ENCODE measurements at regions not wholly inside any gene's neighbourhood (a gene's known extent, or its start where the extent isn't known, plus 50 kb on each side); places are given as distances from the start of the nearest gene placed in this dataset.

- no peak overlapping the region for H3K9ac ChIP-seq (ENCODE audit: low read depth, low read length)
- no peaks in the 10 kb centered on the region for H3K79me1 ChIP-seq (ENCODE audit: low read depth in 1 of 2, low read length in 2 of 2)
- CTCF ChIA-PET: no interaction called here
- DNase-seq (no peak), ATAC-seq (ENCODE audit: low read depth) (no peak)
- H2AK9ac ChIP-seq (replicated peaks; ENCODE audit: low read depth, low read length, poor library complexity): no peak overlapping the region
- no peaks in the 10 kb centered on the region for H3K36me3 ChIP-seq (ENCODE audit: control insufficient read depth, insufficient read depth, low read length)
- peaks cover 7% of the 10 kb centered on the region for H3K9me3 ChIP-seq (ENCODE audit: control insufficient read depth, insufficient read depth, low read length)
- BruUV-seq (replicated peaks): no TSS peak
- H3K27me3 ChIP-seq (ENCODE audit: control insufficient read depth, insufficient read depth, low read length): peaks cover 43% of the 10 kb centered on the region
- POLR2A ChIA-PET (ENCODE audit: unreplicated experiment): no interaction called here
- no peak overlapping the region for H3K4me2 ChIP-seq (ENCODE audit: low read depth, low read length)
- no peak overlapping the region for H3K23ac ChIP-seq (ENCODE audit: low read depth, low read length)
- intact Hi-C loops (cut with micrococcal nuclease): no loop called here
- no peak overlapping the region for H2BK15ac ChIP-seq (ENCODE audit: low read depth, low read length)
- no peak overlapping the region for H3K18ac ChIP-seq (ENCODE audit: low read depth, low read length)
- WGBS, 2 experiments (ENCODE audit: extremely low coverage in 2 of 2, insufficient read length in 1 of 2): 80% methylated on average over 1 of the region's 5 CpGs; no CpG with 5 or more reads in 1 of the 2 experiments
- no peak overlapping the region for H4K91ac ChIP-seq (ENCODE audit: insufficient read depth, low read depth, low read length)
- no peak overlapping the region for H3K4me3 ChIP-seq (ENCODE audit: insufficient read depth, low read depth, low read length)
- no peaks in the 10 kb centered on the region for H4K20me1 ChIP-seq (ENCODE audit: insufficient read depth, low read length)
- no peak overlapping the region for H4K5ac ChIP-seq (ENCODE audit: low read depth, low read length)
- H3K4ac ChIP-seq (ENCODE audit: low read depth, low read length): no peak overlapping the region
- no peak overlapping the region for H2BK20ac ChIP-seq (ENCODE audit: low read depth, low read length)
- TF ChIP-seq USF2 (IDR thresholded peaks at IDR 0.05; ENCODE audit: low read depth, low read length) (no peak), MAFK (IDR thresholded peaks at IDR 0.05; ENCODE audit: low read depth, low read length) (no peak), NFE2L2 (IDR thresholded peaks at IDR 0.05; ENCODE audit: low read depth, low read length) (no peak), ELK1 (IDR thresholded peaks at IDR 0.05; ENCODE audit: borderline replicate concordance, low read depth, low read length) (no peak), MAZ (IDR thresholded peaks at IDR 0.05; ENCODE audit: borderline replicate concordance, low read depth, low read length) (no peak), FOS (IDR thresholded peaks at IDR 0.05; ENCODE audit: low read depth, low read length) (no peak), MXI1 (IDR thresholded peaks at IDR 0.05; ENCODE audit: borderline replicate concordance, low read depth, low read length) (no peak), CEBPB (IDR thresholded peaks at IDR 0.05; ENCODE audit: low read depth, low read length) (no peak), RFX5 (IDR thresholded peaks at IDR 0.05; ENCODE audit: low read depth, low read length) (no peak), CHD1 (IDR thresholded peaks at IDR 0.05; ENCODE audit: low read depth, low read length) (no peak), RCOR1 (IDR thresholded peaks at IDR 0.05; ENCODE audit: insufficient replicate concordance, low read length) (no peak), BHLHE40 (IDR thresholded peaks at IDR 0.05; ENCODE audit: low read depth, low read length) (no peak), SMC3 (IDR thresholded peaks at IDR 0.05; ENCODE audit: low read depth, low read length) (no peak), RAD21 (IDR thresholded peaks at IDR 0.05; ENCODE audit: low read length) (no peak), POLR2A (IDR thresholded peaks at IDR 0.05; ENCODE audit: low read depth, low read length) (no peak)
- TF ChIP-seq, protein P1, sequence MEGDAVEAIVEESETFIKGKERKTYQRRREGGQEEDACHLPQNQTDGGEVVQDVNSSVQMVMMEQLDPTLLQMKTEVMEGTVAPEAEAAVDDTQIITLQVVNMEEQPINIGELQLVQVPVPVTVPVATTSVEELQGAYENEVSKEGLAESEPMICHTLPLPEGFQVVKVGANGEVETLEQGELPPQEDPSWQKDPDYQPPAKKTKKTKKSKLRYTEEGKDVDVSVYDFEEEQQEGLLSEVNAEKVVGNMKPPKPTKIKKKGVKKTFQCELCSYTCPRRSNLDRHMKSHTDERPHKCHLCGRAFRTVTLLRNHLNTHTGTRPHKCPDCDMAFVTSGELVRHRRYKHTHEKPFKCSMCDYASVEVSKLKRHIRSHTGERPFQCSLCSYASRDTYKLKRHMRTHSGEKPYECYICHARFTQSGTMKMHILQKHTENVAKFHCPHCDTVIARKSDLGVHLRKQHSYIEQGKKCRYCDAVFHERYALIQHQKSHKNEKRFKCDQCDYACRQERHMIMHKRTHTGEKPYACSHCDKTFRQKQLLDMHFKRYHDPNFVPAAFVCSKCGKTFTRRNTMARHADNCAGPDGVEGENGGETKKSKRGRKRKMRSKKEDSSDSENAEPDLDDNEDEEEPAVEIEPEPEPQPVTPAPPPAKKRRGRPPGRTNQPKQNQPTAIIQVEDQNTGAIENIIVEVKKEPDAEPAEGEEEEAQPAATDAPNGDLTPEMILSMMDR (conservative IDR thresholded peaks at IDR 0.05; ENCODE audit: low read depth, low read length): no peak
- H4K8ac ChIP-seq (ENCODE audit: low read depth in 2 of 2, low read length in 2 of 2): no peak overlapping the region
- H2BK5ac ChIP-seq (ENCODE audit: low read depth, low read length, poor library complexity, severe bottlenecking): no peak overlapping the region
- in situ Hi-C loops (cut with MboI; ENCODE audit: low sequenced_read_pairs): no loop called here
- dilution Hi-C loops (cut with HindIII; ENCODE audit: low sequenced_read_pairs, unreplicated experiment): no loop called here
- no peak overlapping the region for H3K14ac ChIP-seq (replicated peaks; ENCODE audit: low read depth, low read length)
- H3K56ac ChIP-seq (ENCODE audit: extremely low read depth, insufficient read depth, low read length): no peak overlapping the region
- H3K27ac ChIP-seq (ENCODE audit: insufficient read depth, low read length): no peak overlapping the region
- no peak overlapping the region for H2AK5ac ChIP-seq (ENCODE audit: low read depth, low read length)
- no peaks in the 10 kb centered on the region for H3K4me1 ChIP-seq (ENCODE audit: control insufficient read depth, insufficient read depth, low read length)
- H2AFZ ChIP-seq (replicated peaks; ENCODE audit: low read length, poor library complexity): no peak overlapping the region
- H2BK120ac ChIP-seq (ENCODE audit: low read depth, low read length): no peak overlapping the region
- no peaks in the 10 kb centered on the region for H3K9me1 ChIP-seq (ENCODE audit: insufficient read depth, low read length)
Measured at GRCh38 chr2:240192661-240193060, 52.2 kb upstream of the OTOS start.

Measured in IMR-90 (cell line).